Posterior cingulate gyrus (tissue), 11 donors: ENCODE measurements at regions not wholly inside any gene's neighbourhood (a gene's known extent, or its start where the extent isn't known, plus 50 kb on each side); places are given as distances from the start of the nearest gene placed in this dataset.
"Not testable (repeated sequence)": the region's sequence is repeated elsewhere in the genome, so short reads cannot be mapped to it uniquely, and the experiment has no call there.

ENCODE experiments used
- DNase-seq, 10 donors: peaks; one replicate each; pipeline versions ENCODE4 v3.0.0 to v3.0.0-alpha.2; 2020 to 2021; ENCODE audit warnings: mixed read lengths in 3 of 10
- intact Hi-C: fragments of 100-400 bp; cut with DNase I; formaldehyde crosslinking; loops from one replicate; pipeline ENCODE4 v1.15.1; 2023

DNA sequence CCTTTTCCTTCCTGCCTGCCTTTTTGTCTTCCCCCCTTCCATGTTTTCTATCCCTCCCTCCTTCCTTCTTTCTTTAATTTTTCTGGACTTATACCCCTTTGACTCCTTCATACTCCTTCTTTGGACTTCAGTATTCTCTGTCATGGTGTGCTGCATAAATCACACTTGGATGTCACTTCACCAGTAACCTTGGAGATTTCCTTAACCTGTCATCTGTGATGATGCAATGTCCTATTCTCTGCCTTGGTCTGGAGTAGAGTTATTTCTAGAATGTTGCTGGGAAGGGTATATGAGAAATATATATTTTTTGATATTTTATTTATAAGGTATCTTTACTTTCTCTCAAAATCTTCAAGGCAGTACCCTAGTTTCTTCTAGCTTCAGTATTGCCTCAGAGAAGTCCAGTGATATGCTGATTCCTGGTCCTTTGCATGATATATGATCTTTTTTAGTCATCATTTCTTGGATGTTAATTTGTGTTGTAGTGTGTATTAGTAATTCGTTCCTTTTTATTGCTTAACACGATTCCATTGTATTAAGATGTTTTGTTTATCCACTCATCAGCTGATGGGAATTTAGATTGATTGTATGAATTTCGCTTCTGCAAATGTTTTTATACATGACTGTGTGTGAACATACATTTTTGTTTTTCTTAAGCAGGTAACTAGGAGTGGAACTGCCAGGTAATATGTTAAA is 206.9 kb upstream of the MBL2 start:
- intact Hi-C loops, result no loop called here
- no peak for DNase-seq

DNA sequence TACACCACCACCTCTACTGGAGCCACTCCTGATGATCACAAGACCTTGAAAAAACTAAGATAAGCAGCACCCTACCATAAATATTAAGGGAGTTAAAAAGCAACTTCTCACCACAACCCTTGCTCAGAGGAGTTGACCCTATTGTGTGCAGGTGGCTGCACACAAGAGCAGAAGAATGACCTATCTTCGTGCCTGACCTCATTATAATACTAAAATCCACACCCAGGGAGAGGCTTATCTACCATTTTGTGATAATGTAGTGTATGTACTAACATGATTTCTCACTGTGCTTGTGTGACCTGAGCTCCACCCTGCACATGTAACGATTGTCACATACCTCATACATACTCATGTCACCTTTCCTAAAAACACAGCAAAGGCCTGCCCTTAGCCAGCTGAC is 205.0 kb upstream of the MBL2 start:
- intact Hi-C loops, result no loop called here
- no peak for DNase-seq

DNA sequence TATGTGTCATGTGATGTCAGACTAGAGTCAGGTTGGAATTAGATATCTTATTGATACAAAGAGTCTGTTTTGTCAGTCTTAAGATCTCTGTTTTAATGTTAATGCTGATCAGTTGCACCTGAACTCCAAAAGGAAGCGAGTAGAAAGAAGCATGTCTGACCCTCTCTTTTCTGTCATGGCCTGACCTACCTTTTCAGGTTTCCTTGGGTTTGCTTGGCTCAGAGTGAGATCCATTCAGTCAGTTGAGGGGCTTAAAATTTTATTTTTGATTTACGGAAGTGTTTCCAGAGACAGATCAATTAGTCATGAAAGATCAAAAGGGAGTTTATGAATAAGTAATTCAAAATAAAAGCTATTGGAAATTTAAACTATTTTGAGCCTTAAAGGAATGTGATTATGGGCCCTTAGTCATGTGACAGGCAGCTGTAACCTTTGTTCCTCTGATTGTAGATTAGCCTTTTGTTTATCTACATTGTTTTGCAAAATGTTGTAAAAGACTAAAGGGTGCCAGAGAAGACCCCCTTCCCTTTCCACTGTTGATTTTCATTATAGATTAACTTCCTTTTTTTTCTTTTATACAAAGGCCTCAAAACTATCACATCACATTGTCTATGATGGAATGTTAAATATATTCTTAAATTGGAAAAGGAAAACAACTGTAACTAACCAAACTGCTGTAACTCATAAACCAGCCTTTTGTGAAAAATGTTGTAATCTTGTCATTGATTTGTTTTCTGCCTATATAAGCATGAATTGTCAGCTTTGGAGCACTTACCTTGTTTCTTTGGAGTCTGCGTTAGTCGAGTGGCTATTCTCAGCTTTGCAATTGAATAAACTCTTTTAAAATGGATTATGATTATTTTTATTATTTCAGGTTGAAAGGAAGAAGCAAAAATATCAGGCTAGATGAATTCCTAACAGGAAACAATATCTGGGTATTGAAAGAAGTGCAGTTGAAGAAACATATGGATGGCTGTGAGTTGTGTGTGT is 195.5 kb upstream of the MBL2 start:
- DNase-seq, result no peak
- intact Hi-C loops, result no loop called here

DNA sequence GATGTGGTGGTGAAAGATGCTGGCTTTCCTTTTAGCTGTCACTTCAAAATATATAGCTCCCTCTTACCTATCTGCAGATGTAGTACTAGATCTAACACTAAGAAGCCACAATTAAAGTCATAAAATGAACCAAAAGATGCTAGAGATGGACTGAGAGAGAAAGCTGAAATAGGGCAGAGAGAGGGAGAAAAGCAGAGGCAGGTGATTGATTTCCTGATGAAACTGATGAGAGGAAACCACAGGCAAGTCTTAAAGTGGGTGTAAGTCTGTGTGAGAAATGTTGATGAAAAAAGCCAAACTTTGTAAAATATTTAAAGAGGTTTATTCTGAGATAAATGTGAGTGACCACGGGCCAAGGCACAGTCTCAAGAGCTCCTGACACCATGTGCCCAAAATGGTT is 194.3 kb upstream of the MBL2 start:
- DNase-seq, result no peak
- intact Hi-C loops, result no loop called here

DNA sequence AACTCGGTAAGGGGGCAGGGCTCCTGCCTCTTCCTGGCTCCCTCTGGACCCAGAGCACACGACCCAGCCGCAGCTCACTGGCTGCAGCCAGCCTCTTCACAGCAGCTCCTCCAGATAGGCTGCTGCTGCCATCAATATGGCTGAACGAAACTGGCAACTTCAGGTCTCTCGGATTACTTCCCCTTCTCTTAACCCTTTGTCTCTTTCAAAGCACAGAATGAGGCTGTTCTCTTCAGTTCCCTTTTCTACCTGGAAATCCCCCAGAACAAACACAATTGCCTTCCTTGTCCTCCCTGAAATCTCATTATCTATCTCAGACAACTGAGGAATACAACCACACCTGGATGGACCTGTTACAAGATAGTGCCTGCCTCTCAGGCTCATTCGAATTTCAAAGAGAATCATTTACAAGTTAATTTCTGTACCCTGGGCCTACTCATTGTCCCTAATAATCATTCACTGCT is 193.4 kb upstream of the MBL2 start:
- DNase-seq, result no peak
- intact Hi-C loops, result no loop called here

DNA sequence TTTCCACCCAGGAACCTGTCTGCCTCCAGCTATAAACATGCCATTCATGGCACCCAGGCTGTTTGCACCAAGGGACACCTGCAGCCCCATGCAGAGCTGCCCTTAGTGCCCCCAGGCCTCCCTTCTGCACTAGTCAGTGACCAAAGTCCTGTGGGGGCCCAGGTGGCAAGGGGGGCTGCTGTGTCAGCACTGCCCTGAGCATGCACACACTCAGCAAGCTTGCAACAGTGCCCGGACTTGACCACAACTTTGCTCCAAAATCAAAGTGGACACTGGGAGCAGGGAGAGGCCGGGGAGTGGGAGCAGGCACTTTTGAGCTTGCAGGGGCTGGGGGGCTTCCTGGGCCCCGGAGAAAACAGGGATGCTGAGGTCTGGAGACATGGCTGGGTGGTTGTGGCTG is 192.9 kb upstream of the MBL2 start:
- DNase-seq, result no peak
- intact Hi-C loops, result no loop called here

DNA sequence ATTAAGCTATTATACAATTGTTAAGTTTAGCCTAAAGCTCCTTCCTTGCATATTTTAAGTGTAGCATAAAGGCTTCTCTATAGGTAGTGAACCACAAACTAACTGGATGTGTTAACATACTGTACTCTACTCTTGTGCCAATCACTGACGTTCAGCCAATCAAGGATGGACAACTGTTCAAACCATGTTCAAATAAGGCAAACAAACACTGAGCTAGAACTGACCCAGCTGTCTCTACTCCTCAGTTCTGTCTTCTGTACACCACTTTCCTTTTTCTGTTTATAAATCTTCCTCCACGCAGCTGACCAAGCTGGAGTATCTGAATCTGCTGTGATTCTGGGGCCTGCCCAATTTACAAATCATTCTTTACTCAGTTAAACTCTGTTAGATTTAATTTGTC is 188.7 kb upstream of the MBL2 start:
- no peak for DNase-seq
- intact Hi-C loops, result no loop called here

DNA sequence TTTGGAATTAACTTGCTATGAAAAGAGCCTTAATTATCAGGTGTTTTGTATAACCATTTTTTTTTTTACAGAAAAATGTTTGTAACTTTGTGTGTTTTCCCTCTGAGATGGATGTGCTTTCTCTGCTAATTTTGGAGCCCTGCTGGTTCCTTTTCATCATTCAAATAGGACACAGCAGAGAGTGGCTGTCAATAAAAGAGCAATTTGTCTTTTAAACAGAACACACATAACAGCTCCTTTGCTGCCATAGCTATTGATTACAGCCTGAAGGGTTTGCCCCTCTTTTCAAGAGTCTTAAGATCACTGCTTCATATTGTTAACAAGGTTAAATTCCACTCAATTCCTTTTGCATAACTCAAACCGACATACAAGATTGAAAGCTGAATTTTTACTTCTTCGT is 187.2 kb upstream of the MBL2 start:
- intact Hi-C loops, result no loop called here
- no peak for DNase-seq

DNA sequence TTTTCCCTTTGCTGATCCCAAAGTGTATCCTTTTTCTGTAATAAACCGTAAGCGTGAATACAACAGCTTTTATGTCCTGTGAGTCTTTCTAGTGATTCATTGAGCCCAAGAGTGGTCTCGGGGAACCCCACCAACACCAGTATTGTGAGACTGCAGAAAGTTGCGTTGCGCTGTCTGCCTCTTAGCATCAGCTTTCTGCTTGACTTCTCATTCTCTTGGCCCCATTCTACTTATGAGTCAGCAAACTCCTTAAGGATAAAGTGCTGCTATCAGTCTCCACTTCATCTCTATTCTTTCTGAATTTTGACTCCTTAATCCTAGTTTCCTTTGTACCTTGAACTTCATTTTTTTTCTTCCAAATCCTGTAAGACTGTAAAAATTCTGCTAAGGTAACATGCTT is 184.3 kb upstream of the MBL2 start:
- intact Hi-C loops, result no loop called here
- no peak for DNase-seq

DNA sequence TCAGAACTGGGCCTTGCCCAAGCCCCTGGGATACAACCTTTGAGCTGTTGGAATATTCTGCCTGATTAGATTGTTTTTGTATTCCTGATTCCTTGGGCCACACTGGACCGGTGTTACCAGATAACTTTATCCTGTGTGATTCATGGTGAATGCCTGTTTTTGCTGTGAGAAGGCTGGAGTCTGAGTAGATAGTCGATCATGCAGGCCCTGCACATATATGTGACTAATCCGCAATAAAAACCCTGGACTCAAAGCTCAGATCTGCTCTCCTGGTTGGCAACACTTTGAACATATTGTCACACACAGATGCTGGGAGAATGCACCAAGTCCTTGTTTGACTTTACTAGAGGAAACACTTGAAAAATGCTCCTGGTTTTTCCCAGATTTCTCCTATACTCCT is 183.9 kb upstream of the MBL2 start:
- intact Hi-C loops, result no loop called here
- no peak for DNase-seq

DNA sequence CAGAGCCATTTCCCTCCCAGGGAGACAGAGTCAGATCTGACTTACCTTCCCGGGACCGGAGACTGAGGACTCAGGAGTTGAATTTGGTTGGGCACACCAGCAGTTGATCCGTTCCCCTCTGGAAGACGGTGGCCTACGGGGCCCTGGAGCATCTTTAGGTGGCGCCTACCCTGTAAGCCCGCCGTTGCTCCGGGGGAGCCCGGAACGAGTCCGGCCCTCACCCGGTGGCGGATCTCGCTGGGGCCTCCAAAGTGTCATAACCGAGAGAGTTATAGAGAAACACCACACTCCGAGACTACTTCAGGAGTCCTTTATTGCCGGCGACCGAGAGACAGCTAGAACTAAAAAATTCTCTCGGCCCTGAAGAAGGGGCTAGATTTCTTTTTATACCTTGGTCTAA is 182.8 kb upstream of the MBL2 start:
- intact Hi-C loops, result no loop called here
- no peak for DNase-seq

DNA sequence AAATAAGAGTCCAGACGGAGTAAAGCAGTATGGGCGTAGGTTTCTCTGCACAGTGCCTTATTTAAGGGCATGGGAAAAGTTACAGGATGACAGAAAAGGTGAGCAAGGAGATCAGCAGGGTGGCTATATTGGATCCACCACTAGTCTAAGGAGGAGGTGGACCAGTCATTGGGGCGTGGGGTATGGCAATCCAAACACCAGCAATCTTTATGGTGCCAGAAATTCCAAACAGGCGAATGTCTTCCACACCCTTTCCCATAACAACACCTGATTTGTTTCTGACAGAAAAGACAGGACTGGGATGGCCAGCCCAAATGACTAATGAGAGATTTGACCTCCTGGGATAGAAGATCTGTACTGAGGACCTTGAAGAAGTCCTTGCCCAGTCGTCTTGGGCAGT is 181.8 kb upstream of the MBL2 start:
- DNase-seq, result no peak
- intact Hi-C loops, result no loop called here

DNA sequence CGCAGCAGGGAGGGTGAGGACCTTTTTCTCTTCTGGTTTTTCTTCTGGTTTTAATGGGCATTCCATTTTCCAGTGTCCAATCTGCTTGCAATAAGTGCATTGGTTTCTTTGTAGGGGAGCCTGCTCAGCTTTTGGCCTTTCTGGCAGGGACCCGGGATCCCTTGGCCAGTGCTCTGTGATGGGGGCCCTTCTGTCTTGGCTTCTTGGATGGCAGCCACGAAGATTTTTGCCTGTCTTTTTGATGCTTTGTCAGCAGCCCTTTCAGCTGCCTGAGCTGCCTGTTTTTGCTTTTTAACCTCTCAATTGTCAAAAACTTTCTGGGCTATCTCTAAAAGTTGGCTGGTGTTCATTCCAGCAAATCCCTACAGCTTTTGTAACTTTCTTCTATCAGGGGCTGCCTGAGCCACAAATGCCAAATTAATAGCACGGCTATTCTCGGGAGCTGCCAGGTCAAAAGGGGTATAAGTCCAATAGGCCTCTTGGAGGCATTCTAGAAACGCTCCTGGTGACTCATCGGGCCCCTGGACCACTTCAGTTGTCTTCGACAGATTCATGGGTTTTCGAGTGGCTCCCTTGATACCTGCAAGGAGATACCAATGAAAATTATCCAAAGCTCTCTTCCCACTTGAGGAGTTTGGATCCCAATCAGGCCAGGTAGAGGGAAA is 179.9 kb upstream of the MBL2 start:
- intact Hi-C loops, result no loop called here
- no peak for DNase-seq

DNA sequence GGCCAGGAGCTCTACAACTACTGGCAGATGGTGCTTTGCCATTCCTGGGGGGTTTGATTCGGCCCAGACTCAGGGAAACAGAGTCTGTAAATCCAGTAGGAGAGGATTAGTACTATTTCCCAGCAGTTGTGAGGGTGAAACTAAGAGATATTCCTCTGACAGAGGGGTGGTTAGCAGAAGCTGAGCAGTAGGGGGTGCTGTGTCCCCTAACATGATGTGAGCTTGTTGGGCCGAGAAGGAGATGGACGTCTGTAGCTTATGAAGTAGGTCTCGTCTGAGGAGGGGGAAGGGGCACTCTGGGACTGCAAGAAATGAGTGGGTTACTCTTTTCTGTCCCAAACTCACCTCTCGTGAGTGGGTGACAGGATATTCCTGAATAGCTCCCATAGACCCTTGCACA is 179.2 kb upstream of the MBL2 start:
- intact Hi-C loops, result no loop called here
- DNase-seq, result peak in 2 of 10 donors; percentile 34 to 41

DNA sequence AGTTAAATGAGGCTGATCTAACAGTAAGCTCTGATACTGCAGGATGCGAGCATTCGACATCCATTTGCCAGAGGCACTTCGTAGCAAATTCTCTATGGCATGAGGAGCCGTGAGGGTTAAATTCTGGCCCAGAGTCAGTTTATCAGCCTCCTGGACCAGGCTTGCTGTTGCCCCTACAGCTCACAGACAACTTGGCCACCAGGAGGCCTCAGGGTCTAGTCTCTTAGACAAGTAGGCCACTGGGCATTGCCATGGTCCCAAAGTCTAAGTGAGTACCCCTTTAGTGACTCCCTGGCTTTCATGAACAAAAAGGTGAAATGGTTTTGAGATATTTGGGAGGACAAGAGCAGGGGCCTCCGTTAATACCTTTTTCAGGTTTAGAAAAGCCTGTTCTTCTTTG is 178.0 kb upstream of the MBL2 start:
- intact Hi-C loops, result no loop called here
- no peak for DNase-seq

DNA sequence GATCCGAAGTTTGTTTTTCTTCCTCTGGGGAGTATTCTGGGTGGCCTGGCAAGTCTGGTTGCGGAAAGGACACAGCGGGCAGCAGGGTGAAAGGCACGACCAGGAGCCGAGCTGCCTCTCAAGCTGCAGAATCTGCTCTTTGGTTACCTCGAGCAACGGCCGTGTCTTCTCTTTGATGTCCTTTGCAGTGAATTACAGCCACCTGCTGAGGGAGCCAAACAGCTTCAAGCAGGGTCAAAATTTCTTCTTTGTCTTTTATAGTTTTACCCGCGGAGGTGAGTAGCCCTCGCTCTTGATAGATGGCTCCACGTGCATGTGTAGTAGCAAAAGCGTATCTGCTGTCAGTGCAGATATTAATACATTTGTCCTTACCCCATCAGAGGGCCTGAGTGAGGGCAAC is 177.3 kb upstream of the MBL2 start:
- intact Hi-C loops, result no loop called here
- DNase-seq, result no peak

DNA sequence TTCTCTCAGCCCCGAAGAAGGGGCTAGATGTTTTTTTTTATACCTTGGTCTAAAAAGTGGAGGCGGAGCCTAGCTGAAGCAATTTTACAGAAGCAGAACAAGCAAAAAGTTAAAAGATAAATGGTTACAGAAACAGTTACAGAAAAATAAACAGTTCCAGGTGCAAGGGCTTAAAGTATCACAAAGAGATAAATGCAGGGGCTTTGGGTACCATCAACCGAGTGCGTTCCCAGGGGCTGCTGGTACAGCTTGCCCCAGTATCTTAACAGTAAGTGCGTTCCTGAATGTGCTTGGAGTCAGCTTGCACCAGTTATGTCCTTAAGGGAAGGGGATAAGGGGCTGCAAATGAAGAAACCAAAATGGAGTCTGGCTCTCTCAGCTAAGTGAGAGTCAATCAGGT is 173.9 kb upstream of the MBL2 start:
- intact Hi-C loops, result no loop called here
- no peak for DNase-seq

DNA sequence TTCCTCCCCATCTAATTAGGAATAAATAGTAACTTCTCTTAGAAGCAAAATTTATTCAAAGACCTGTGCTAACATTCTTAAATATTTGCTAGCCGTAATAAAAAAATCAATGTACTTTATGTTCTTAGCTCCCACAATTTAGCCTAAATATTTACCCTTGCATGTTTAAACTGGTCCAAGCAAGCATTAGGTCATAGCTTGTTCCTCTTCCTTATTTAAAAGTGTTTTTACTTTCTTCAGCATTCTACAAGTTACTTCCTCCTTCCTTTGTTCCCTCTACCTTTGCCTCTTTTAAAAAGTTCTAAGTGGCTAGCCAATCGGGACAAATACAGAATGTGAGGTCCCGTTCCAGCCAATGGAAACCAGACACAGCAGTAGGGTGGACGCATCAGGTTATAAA is 172.9 kb upstream of the MBL2 start:
- intact Hi-C loops, DNase-seq: not testable (repeated sequence)

DNA sequence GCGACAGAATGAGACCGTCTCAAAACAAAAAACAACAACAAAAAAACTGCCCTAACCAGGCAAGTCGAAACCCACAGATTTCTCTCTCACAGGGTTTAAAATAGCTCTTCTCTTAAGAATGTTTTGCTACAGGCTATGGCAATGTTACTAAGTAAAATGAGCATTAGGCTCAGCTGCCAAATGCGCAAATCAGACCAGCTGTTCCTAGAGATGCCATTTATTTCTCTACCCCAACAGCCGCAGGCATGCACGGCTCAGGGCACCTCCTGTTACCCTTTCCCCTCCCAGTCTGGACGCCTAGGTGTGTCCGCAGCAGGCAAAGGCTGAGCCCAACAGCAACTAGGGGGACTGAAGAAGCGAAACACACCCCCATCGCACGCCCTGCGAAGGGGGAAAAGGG is 168.3 kb upstream of the MBL2 start:
- intact Hi-C loops, result no loop called here
- DNase-seq, result no peak

DNA sequence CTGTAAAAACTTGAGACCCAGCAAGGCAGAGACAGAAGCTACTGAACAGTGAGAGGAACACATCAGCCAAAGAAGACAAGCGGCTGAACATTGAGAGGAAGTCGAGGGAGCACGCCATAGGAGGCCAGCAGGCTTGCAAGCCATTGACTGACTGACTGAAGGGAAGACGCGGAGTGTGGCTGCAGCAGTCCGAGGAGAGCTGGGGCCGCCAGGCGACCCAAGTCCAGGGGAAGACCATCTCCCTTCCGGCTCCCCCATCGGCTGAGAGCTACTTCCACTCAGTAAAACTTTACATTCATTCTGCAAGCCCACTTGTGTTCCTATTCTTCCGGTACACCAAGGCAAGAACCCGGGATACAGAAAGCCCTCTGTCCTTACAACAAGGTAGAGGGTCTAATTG is 167.3 kb upstream of the MBL2 start:
- intact Hi-C loops, result no loop called here
- peak in 1 of 10 donors; percentile 60 for DNase-seq

DNA sequence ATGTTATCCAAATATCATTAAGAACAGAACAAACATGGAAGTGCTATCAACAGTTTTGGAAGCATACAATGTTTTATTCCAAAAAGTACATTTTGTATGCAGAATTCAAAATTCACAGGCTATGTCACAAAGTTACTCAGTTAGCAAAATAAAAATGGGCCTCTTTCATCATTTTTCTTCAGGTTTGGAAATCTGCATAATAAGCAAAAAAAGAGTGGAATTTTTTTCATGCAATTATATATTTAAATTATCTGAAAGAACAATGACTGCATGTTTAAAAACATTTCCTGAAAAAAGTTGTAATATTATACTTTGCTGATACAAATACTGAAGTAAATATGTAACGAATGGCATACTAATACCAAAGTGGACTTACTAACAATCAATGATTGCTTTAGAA is 161.2 kb upstream of the MBL2 start:
- intact Hi-C loops, result no loop called here

More for the DNA sequence above, 161.2 kb upstream of the MBL2 start:
- no peak for DNase-seq
